ENCODE measurements at regions not wholly inside any gene's neighbourhood (a gene's known extent, or its start where the extent isn't known, plus 50 kb on each side); places are given as distances from the start of the nearest gene placed in this dataset.
"Not testable (repeated sequence)": the region's sequence is repeated elsewhere in the genome, so short reads cannot be mapped to it uniquely, and the experiment has no call there.

- no peak for DNase-seq (ENCODE audit: low spot score)
- no peak for TF ChIP-seq CTCF (IDR thresholded peaks at IDR 0.05; ENCODE audit: extremely low read depth, missing control alignments)
Measured at GRCh38 chr5:67771791-67772190, 443.8 kb upstream of the PIK3R1 start.

GRCh38 chr5:67771221-67771620 lies 444.3 kb upstream of the PIK3R1 start:
- no peak for DNase-seq (ENCODE audit: low spot score)
- no peak for TF ChIP-seq CTCF (IDR thresholded peaks at IDR 0.05; ENCODE audit: extremely low read depth, missing control alignments)

GRCh38 chr5:67770431-67771025 lies 445.0 kb upstream of the PIK3R1 start:
- no peak for TF ChIP-seq CTCF (IDR thresholded peaks at IDR 0.05; ENCODE audit: extremely low read depth, missing control alignments)
- DNase-seq (ENCODE audit: low spot score): no peak

- TF ChIP-seq CTCF (IDR thresholded peaks at IDR 0.05; ENCODE audit: extremely low read depth, missing control alignments): no peak
- DNase-seq (ENCODE audit: low spot score): no peak
Measured at GRCh38 chr5:67765697-67766096, 449.9 kb upstream of the PIK3R1 start.

- not testable (repeated sequence) for DNase-seq (ENCODE audit: low spot score)
Measured at GRCh38 chr5:67757771-67758170, 457.8 kb upstream of the PIK3R1 start.

GRCh38 chr5:67752357-67752708 lies 463.2 kb upstream of the PIK3R1 start:
- no peak for DNase-seq (ENCODE audit: low spot score)
- no peak for TF ChIP-seq CTCF (IDR thresholded peaks at IDR 0.05; ENCODE audit: extremely low read depth, missing control alignments)

- no peak for TF ChIP-seq CTCF (IDR thresholded peaks at IDR 0.05; ENCODE audit: extremely low read depth, missing control alignments)
- no peak for DNase-seq (ENCODE audit: low spot score)
Measured at GRCh38 chr5:67748165-67748690, 467.3 kb upstream of the PIK3R1 start.

- TF ChIP-seq CTCF (IDR thresholded peaks at IDR 0.05; ENCODE audit: extremely low read depth, missing control alignments): no peak
- no peak for DNase-seq (ENCODE audit: low spot score)
Measured at GRCh38 chr5:67747096-67747495, 468.5 kb upstream of the PIK3R1 start.

- DNase-seq (ENCODE audit: low spot score): not testable (repeated sequence)
Measured at GRCh38 chr5:67746608-67747007, 468.9 kb upstream of the PIK3R1 start.

All from GM20000 (cell line).